ENCODE measurements at regions not wholly inside any gene's neighbourhood (a gene's known extent, or its start where the extent isn't known, plus 50 kb on each side); places are given as distances from the start of the nearest gene placed in this dataset.

GRCh38 chr2:121880283-121880682 lies 124.8 kb downstream of the TSN start:
- no peak overlapping the region for H2BK20ac ChIP-seq (ENCODE audit: low read length)
- no peaks in the 10 kb centered on the region for H3K23me2 ChIP-seq (ENCODE audit: low read depth, low read length)
- H3K36me3 ChIP-seq (ENCODE audit: control insufficient read depth in 2 of 4, insufficient read depth in 4 of 4, low read length in 3 of 4), result no peaks in the 10 kb centered on the region
- no peak overlapping the region for H3K14ac ChIP-seq (ENCODE audit: insufficient read length)
- ChIA-PET CTCF (ENCODE audit: partially characterized antibody) (no interaction called here), POLR2A (ENCODE audit: partially characterized antibody) (no interaction called here)
- H2AFZ ChIP-seq (ENCODE audit: low read length), result no peak overlapping the region
- H3K79me2 ChIP-seq (ENCODE audit: control insufficient read depth in 1 of 2, insufficient read depth in 2 of 2, low read length in 2 of 2), result no peaks in the 10 kb centered on the region
- no peak overlapping the region for H3K4me3 ChIP-seq (ENCODE audit: extremely low read depth in 1 of 4, insufficient read depth in 2 of 4, low read depth in 3 of 4, low read length in 4 of 4)
- no peak overlapping the region for H4K91ac ChIP-seq (replicated peaks; ENCODE audit: insufficient read length, low read length)
- H3K27ac ChIP-seq (ENCODE audit: low read depth, low read length), result no peak overlapping the region
- no peak overlapping the region for H3K4me2 ChIP-seq (ENCODE audit: insufficient read depth in 1 of 2, low read depth in 2 of 2, low read length in 2 of 2)
- H3K27me3 ChIP-seq (replicated peaks in 1 of 4; ENCODE audit: control insufficient read depth in 3 of 4, extremely low read depth in 1 of 4, insufficient read depth in 3 of 4, low read length in 3 of 4), result no peaks in the 10 kb centered on the region; a peak in 1 of 7 replicates
- H3K56ac ChIP-seq (replicated peaks; ENCODE audit: insufficient read length, low read depth, low read length), result no peak overlapping the region
- no peak overlapping the region for H3K4ac ChIP-seq (replicated peaks; ENCODE audit: insufficient read length, low read depth, low read length)
- no peaks in the 10 kb centered on the region for H3K9me3 ChIP-seq (ENCODE audit: insufficient read depth in 2 of 2, low read depth in 1 of 2, low read length in 1 of 2)
- no peak overlapping the region for H2AK5ac ChIP-seq (ENCODE audit: low read depth, low read length)
- 0 out of 7 replicates have a peak, but pooled peaks cover 0 to 3% (median 0%) of the 10 kb centered on the region in 4 experiments for H3K4me1 ChIP-seq (replicated peaks in 1 of 4; ENCODE audit: control insufficient read depth in 3 of 4, insufficient read depth in 4 of 4, low read length in 3 of 4)
- no peak overlapping the region for H3K9ac ChIP-seq (replicated peaks in 1 of 4; ENCODE audit: extremely low read depth in 1 of 4, low read depth in 3 of 4, low read length in 3 of 4)
- H4K8ac ChIP-seq (ENCODE audit: extremely low read depth, insufficient read depth, low read length), result no peak overlapping the region
- H4K20me1 ChIP-seq (replicated peaks in 1 of 2; ENCODE audit: control insufficient read depth in 1 of 2, insufficient read depth in 2 of 2, low read length in 2 of 2), result no peaks in the 10 kb centered on the region
- no peak overlapping the region for H2BK5ac ChIP-seq (ENCODE audit: low read depth, low read length)
- H3K23ac ChIP-seq (ENCODE audit: insufficient read length), result no peak overlapping the region
- WGBS, 2 experiments (ENCODE audit: extremely low coverage in 1 of 2, insufficient coverage in 1 of 2, insufficient read length in 1 of 2, insufficient replicate concordance in 2 of 2, low coverage in 1 of 2, low lambda C conversion rate in 2 of 2, missing lambda C conversion rate in 1 of 2), result 85% methylated on average over 4 of the region's 4 CpGs; no CpG with 5 or more reads in 1 of the 2 experiments
- no peak overlapping the region for H2BK15ac ChIP-seq (ENCODE audit: low read length)
- H3K79me1 ChIP-seq (ENCODE audit: low read depth, low read length), result no peaks in the 10 kb centered on the region
- H4K5ac ChIP-seq (ENCODE audit: insufficient read length, low read depth, low read length), result no peak overlapping the region
- no peak overlapping the region for H3K18ac ChIP-seq (ENCODE audit: extremely low read depth, low read length)
- no peak overlapping the region for H2BK120ac ChIP-seq (replicated peaks; ENCODE audit: low read depth, low read length)
- no peak for DNase-seq (ENCODE audit: low read depth in 1 of 2, low spot score in 2 of 2)
- no peak overlapping the region for H2BK12ac ChIP-seq (ENCODE audit: low read depth, low read length)
- FAIRE-seq, result no peak
- TF ChIP-seq EZH2 (IDR thresholded peaks at IDR 0.05; ENCODE audit: low read depth, low read length, severe bottlenecking), result no peak
- TF ChIP-seq E2F6 (IDR thresholded peaks at IDR 0.05), result no peak
- no peak for TF ChIP-seq EGR1 (IDR thresholded peaks at IDR 0.05; ENCODE audit: borderline replicate concordance, low read depth, low read length)
- no peak for TF ChIP-seq SP4 (IDR thresholded peaks at IDR 0.05; ENCODE audit: low read length)
- no peak for TF ChIP-seq CHD1 (IDR thresholded peaks at IDR 0.05; ENCODE audit: low read depth, low read length)
- no peak for TF ChIP-seq GTF2F1 (IDR thresholded peaks at IDR 0.05; ENCODE audit: borderline replicate concordance, low read depth, low read length)
- TF ChIP-seq SP1 (IDR thresholded peaks at IDR 0.05; ENCODE audit: low read depth, low read length), result no peak
